Activated T-helper 1 cell treated with anti-CD3 and anti-CD28 coated beads, Interleukin-2, amount 50 U/mL, for 16 hours (primary cell): ENCODE measurements at regions not wholly inside any gene's neighbourhood (a gene's known extent, or its start where the extent isn't known, plus 50 kb on each side); places are given as distances from the start of the nearest gene placed in this dataset.
"Not testable (repeated sequence)": the region's sequence is repeated elsewhere in the genome, so short reads cannot be mapped to it uniquely, and the experiment has no call there.

Experiments
- DNase-seq, 2 donors: peaks; one replicate each; pipeline ENCODE4 v3.0.0-alpha.2; 2020; ENCODE audit warnings: low read depth in 1 of 2, low spot score in 1 of 2

- DNase-seq = no peak
Observed at GRCh38 chr1:121518726-121519041, 333.9 kb downstream of the SRGAP2C start.

GRCh38 chr1:121519042-121519755, 334.4 kb downstream of the SRGAP2C start:
- DNase-seq = peak; percentile 64 to 74

GRCh38 chr1:121519756-121520286, 335.0 kb downstream of the SRGAP2C start:
- not testable (repeated sequence) for DNase-seq

GRCh38 chr1:121522061-121522759, 337.4 kb downstream of the SRGAP2C start:
- no peak for DNase-seq

GRCh38 chr1:121523112-121523511, 338.3 kb downstream of the SRGAP2C start:
- not testable (repeated sequence) for DNase-seq

GRCh38 chr1:121525355-121525754, 340.6 kb downstream of the SRGAP2C start:
- no peak for DNase-seq

GRCh38 chr1:121528958-121529357, 344.2 kb downstream of the SRGAP2C start:
- DNase-seq = not testable (repeated sequence)

GRCh38 chr1:121530026-121530425, 345.3 kb downstream of the SRGAP2C start:
- DNase-seq = not testable (repeated sequence)

- DNase-seq = not testable (repeated sequence)
Observed at GRCh38 chr1:121531747-121532146, 347.0 kb downstream of the SRGAP2C start.

GRCh38 chr1:121538148-121538547, 353.4 kb downstream of the SRGAP2C start:
- not testable (repeated sequence) for DNase-seq

- no peak for DNase-seq
Observed at GRCh38 chr1:121538943-121539575, 354.3 kb downstream of the SRGAP2C start.

GRCh38 chr1:121543988-121544387, 359.2 kb downstream of the SRGAP2C start:
- not testable (repeated sequence) for DNase-seq

- no peak for DNase-seq
Observed at GRCh38 chr1:121544500-121544899, 359.7 kb downstream of the SRGAP2C start.

- not testable (repeated sequence) for DNase-seq
Observed at GRCh38 chr1:121545899-121546298, 361.1 kb downstream of the SRGAP2C start.

- no peak for DNase-seq
Observed at GRCh38 chr1:121546830-121547591, 362.2 kb downstream of the SRGAP2C start.

- DNase-seq = not testable (repeated sequence)
Observed at GRCh38 chr1:121547726-121548125, 363.0 kb downstream of the SRGAP2C start.

GRCh38 chr1:121550817-121551216, 366.0 kb downstream of the SRGAP2C start:
- not testable (repeated sequence) for DNase-seq

GRCh38 chr1:121551491-121551890, 366.7 kb downstream of the SRGAP2C start:
- not testable (repeated sequence) for DNase-seq

GRCh38 chr1:121556560-121556959, 371.8 kb downstream of the SRGAP2C start:
- DNase-seq = not testable (repeated sequence)

GRCh38 chr1:121558034-121558433, 373.3 kb downstream of the SRGAP2C start:
- DNase-seq = not testable (repeated sequence)

GRCh38 chr1:121558514-121558913, 373.7 kb downstream of the SRGAP2C start:
- DNase-seq = no peak
